GM21576 (cell line): ENCODE measurements at regions not wholly inside any gene's neighbourhood (a gene's known extent, or its start where the extent isn't known, plus 50 kb on each side); places are given as distances from the start of the nearest gene placed in this dataset.

Experiments
- ATAC-seq: cut with Tn5 transposase; IDR thresholded peaks from one replicate; pipeline ENCODE4 v1.9.1; 2021; ENCODE audit warnings: mild to moderate bottlenecking, moderate library complexity; ENCODE audit not compliant: unreplicated experiment

DNA sequence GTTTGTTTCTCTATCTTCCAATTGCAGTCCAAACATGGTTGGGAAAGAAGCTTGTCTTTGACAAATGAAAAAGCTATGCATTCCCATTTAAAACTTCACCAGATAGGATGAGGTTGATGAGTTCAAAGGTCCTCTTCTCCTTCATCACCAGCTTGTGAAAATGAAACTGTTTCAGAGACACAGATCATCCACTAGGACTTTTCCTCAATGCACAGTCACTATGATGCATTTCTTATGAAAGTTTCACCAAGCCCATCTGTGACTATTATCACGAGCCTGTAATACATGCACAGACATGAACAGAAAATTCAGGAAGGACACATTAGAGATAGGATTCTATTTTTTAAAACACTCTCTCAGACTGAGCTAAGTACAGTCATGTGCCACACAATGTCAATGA, 644.4 kb downstream of the PLCL1 start:
- ATAC-seq = no peak

DNA sequence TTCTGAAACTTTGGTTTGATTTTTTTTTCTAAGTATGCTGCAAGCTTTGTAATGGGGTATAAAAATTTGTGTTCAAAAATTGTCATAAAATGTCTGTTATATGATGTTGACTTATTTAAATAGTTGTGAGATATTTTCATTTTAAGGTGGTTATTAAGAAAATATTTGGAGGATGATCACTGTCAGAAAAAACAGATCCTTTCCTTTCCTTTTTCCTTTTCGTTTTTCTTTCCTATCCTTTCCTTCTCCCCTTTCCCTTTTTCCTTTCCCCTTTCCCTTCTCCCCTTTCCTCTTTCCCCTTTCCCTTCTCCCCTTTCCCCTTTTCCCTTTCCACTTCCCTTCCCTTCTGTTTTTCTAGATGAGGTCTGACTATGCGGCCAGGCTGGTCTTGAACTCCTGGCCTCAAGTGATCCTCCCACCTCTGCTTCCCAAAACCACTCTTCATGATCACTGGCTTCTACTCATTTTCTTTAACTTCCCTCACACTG, 640.5 kb downstream of the PLCL1 start:
- no peak for ATAC-seq

DNA sequence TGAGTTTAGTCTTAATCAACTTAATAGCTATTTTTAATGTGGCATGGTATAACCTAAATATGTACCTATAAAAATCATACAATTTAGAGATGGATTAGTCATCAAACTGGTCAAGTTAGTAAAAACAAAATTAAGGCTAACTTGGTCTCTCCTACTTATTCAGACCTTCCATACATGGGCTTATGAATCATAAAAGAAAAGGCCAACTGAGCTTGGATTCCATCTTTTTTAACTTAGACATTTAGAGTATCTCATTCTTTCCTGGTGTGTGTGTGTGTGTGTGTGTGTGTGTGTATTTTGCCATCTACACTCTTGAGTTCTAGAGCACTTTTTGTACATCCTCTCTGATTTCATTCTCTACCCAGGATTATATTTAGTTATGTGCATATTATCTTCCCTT, 637.5 kb downstream of the PLCL1 start:
- no peak for ATAC-seq

DNA sequence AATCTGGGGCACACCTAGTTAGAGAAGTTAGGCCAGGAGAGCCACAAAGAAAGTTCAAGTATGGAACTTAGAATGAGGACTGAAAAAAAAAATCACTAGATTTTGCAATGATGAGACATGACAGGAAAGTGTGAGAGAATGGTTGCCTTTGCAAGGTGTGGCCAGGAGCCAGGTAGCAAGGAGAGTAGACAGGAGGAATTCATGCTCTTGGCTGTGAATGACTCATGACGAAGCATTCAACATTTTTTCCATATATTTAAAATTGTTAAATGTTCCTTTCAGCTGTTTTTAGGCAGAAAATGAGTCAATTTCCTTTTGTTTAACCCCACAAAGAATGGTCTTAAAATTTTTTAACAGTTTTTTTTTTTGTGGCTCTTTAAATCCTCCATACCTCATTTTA, 636.9 kb downstream of the PLCL1 start:
- ATAC-seq = no peak

DNA sequence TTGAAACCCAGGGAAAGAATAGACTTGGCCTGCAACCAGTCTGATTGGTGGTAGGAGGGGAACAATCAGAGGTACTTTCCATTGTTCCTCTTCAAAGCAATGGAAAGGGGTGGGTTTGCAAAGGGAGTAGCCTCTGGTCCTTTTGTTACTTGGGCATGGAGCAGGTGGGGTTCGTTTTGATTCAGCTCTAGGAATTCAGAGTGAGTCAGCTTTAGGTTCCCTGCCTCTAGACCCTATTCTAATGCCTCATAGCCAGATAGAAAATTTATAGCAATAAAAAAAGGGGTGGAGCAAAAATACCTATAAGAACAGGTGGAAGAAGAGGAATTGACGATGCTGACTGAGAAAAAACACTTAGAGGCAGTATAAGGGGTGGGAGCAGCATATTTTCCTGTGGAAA, 636.4 kb downstream of the PLCL1 start:
- ATAC-seq = no peak

DNA sequence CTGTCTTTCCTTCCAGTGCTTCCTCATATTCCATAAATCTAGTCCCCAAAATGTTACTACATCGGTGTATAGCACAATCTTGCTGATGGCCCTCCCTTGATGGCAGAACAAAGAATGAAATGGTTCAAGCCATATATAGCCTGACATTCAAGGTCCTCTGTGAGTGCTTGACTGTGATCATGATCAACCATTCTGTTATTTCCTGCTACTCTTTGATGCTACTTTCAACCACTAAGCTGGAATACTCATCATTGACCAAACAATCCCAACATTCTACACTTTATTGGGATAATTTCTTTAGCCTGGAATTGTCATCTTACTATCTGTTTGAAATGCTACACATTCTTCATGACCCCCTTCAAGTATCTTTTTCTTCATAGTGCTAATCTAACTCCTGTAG, 633.9 kb downstream of the PLCL1 start:
- ATAC-seq = no peak

DNA sequence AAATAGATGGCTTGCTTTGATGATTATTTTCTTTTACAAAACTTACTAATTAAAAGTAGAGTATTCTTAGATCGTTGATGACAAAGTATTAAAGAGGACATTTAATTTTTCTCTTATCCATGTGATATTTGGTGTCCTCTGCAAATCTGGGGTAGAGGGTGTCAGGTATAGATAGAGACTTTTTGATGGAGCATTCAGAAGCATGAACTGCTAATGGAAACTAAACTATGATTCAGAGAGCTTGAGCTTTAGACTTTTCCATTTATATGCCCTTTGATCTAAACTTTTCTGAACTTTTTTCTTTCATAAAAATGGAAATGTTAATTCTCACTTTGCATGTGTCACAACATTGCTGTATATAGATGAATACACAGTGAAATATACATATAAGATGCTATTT, 619.7 kb downstream of the PLCL1 start:
- ATAC-seq = no peak

DNA sequence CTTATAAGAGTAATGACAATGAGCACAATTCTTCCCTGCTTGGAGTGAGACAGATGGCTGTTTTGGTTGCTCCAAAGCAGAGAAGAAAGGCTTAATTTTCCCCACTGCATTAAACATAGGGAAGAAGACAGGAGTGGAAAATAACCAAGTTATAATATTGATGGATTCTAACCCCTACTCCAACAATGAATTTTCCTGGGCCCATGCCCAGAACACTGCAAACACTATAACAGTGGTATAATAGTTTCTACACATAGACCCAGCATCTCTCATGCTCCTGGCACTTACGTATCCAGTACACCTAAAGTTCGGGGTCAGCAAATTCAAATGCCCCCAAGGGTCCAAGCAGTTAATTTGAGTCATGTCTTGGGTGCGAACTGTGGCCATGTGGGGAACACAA, 613.4 kb downstream of the PLCL1 start:
- ATAC-seq = no peak

DNA sequence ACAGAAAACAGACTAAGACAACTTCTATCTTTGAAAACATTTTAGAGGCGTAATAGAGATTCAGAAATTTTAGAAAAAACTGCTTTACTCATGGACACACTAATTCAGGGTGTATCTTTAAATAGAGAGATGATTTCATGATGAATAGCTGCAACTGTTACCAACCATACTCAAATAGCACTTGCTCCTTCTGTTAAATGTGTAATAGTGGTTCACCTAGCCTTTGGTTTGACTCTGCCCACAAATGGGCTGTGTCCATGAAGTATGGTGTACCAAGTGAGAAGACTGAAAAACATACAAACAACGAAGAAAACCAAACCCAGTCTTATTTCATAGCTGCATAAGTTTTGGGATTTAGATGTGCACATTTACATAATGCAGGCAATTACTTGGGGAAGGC, 610.6 kb downstream of the PLCL1 start:
- no peak for ATAC-seq

DNA sequence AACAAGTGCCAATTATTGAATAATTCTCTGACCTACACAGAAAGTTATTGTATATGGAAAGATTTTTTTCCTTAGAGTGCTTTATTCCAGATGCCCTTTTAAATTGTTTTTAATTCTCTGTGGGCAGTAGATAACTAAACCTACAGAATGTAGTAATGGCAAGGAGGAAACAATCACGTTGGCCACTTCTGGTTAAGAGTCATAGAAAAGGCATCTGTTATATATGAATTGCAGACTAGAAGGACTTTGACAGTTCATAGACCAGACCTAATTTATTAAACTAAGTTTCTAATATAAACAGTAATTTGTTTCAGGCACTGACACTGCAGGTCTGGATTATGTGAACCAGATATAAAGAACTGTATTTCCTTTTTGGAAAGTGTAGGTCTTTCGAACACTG, 607.5 kb downstream of the PLCL1 start:
- ATAC-seq = no peak

DNA sequence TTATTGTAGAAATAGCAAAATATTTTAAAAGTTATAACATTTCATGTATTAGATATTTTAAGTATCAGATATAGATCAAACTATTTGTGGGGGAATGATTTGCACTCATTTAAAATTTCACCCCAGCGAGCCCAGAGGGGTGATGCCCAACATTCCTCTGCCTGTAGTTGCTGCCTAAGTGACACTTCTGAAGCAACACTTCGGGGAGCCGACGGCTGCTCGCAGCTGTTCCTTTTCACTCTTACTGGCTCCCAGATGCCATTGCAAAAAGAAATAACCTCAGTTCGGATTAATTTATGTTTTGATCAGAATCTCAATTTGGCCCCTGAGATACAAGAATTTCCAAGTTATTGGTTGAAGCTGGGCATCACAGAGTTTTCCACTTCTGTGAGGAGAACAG, 603.8 kb downstream of the PLCL1 start:
- ATAC-seq = no peak

DNA sequence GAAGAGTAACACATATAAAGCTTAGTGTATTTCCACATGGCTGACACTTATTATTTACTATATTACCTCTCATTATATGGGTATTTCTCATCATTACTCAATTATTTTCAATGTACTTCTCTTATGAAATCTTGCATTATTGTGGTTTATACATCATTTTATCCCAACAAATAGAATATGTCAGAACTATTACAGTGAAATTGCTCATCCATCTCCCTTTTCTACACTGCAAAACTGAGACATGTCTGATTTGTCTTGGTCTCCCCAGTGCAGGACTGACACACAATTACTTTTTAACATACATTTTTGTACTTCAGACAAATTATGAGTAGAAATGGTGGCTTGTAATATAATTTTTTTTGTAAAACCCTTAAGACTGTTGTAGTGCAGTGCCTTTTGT, 600.9 kb downstream of the PLCL1 start:
- no peak for ATAC-seq

DNA sequence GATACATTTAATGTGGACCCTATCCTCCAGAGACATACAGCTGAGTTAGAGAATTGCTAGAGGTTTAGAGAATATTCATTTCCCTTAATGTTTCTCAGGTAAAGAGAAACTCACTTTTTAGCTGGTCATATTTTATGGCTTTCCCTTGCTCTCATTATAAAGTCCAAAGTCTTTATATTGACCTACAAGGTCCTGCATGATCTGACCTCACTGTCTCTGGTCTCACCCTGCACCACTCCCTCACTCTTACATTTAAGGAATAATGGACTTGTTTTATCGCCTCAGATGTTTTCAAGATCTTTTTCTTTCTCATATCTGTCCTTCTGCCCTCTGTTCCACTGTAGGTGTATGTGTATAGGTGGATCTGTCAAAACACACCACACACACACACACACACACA, 597.3 kb downstream of the PLCL1 start:
- ATAC-seq = no peak

DNA sequence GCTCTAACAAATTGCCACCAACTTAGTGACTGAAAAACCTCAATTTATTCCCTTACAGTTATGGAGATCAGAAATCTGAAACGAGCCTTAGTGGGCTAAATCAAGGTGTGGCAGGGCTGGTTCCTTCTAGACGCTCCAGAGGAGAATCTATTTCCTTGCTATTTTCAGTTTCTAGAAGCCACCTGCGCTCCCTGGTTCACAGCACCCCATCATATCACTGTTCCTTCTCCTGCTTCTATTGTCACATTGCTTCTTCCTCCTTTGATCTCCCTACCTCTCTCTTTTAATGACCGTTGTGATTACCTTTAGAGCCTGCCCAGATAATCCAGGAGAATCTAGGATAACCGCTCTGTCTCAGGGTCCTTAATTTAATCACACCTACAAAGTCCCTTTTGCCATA, 596.6 kb downstream of the PLCL1 start:
- ATAC-seq = no peak

DNA sequence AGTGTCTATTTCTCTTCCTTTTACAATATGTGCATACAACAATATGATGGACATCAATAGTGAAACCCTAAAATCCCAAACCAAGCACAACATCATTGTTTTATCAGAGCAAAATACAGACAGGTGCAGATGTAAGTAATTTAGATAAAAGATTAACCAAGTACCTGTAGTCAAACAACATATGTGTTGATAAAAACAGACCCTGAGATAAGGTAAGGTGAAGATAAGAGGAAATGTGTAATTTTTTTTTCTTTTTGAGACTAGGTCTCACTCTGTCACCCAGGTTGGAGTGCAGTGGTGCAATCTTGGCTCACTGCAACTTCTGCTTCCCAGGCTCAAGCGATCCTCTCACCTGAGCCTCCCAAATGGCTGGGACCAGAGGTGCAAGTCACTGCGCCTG, 589.8 kb downstream of the PLCL1 start:
- no peak for ATAC-seq

DNA sequence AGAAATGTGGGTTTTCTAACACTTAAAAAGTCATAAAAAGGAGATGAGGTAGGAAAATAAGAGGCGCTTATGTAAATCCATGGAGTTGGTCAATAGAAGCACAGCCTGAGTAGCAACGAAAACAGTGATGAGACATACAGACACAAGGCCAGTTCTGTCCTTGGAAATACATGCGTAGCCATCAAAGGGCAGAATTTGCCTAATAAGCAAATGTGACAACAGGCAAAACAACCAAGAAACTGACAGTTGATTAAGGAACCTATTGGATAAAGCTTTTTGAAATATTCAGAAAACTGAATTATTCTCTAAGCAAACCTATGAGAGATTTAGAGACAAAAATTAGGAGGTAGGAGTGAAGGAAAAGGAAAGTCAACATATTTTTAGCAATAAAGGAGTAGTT, 586.3 kb downstream of the PLCL1 start:
- no peak for ATAC-seq

DNA sequence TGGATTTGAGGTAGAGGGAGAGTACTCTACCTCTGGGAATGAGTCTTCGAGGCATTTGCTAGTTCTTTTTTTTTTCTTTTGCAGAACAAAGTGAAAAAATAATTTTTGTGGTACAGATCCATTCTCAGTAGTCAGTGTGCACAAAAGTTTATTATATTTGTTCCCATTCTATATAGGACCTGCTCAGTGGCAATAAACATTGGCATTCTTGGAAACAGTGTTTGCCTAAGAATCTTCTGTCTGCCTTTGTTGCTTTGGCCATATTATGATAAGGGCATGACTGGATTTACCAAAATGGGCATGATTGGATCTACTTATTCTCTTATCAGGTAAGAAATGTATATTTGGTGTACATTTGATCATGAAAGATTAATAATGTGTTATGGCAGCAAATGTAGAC, 583.3 kb downstream of the PLCL1 start:
- no peak for ATAC-seq

DNA sequence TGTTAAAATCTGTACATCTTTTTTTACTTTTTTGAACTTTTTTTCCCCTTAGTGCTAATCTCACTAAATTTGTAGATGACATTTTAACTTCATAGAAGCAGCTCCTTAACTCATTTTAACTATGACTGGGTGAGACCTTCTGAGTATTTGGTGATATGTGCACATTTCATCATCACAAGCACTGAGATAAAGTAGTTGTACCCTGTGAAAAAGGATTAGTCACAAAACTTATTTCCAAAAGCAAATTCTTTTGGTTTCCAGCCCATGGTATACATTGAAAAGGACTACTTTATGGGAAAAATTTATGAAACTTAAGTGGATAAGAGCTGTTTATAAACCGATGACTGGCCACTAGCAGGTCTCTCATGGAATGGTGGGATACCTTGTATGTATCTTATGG, 581.5 kb downstream of the PLCL1 start:
- ATAC-seq = no peak

DNA sequence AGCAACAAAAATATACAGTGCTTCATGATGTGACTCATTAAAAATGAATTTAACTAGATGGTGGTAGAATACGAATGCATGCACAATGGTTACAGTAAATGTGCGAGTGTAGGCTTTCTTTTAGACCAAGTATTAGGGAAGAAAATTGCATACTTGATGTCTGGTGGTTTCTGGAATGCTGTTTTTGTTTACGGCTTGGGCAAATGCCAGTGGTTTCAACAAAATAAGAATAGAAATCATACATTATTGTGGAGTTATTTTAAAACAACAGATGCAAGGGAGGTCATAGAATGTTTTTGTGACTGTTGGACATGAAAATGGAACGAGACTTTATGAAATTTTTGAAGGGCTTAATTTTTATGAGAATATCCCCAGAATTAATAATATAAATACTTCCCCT, 580.9 kb downstream of the PLCL1 start:
- ATAC-seq = no peak

DNA sequence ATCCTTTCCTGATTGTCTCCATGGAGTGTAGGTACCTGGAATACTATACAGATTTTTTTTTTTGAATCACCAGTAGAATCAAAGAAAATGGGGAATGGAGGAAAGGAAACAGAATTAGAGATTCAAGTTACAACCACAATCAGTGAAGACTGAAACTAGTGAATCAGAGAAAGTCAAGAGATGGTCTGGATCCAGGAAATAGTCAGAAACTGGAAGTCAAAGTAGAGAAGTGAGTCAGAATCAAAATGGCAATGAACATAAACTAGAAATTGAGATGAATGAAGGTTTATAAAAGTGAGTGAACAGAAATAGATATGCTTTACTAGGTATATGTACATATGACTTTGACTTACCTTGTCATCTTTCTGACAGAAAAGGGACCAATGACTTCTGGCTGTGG, 579.0 kb downstream of the PLCL1 start:
- no peak for ATAC-seq

DNA sequence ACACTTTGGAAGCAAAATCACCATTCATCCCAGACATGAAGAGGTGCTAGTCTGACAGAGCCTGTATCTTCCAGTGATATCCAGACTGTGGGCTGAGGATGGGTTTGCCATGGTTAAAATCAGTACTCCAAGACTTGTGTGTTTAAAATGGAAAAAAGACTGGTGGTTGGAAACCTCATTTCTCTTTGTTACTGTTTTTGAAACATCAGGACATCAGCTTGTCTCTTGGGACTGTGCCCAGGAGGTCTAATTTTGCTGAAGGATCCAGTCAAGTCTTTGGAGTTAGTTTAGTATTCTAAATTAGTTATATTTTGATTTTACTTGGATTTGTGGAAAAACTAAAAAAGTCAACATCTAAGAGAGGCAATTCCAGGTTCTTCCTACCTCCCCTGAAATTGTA, 578.4 kb downstream of the PLCL1 start:
- no peak for ATAC-seq

DNA sequence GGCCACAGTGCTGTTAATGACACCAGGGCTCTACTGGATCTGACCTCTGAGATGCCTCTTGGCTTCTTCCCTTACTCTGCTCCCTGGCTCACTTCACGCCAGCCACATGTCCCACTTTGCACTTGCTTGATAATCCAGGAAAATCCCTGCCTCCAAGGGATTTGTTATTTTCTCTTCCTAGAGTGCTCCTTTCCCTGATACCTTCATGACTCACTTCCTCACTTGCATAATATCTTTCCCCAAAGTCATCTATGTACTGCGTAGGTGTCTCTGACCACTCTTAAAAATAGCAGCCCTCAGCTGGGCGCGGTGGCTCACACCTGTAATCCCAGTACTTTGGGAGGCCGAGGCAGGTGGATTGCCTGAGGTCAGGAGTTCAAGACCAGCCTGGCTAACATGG, 572.3 kb downstream of the PLCL1 start:
- ATAC-seq = no peak

DNA sequence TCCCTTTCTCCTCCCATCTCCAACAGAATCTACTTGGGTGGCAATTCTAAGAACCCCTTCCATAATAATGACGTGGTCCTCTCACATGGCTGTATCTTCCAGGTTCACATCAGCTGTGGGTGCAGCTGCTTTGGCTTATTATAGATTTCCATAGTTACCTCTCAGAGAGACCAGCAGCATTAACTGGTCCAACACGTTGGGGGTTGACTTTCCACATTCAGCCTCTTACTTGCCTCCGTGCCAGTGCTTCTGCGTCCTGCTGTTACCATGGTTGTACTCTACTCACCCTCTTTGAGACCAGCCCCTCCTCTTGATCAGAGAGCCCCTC, 570.7 kb downstream of the PLCL1 start:
- no peak for ATAC-seq
